ENCODE measurements at regions not wholly inside any gene's neighbourhood (a gene's known extent, or its start where the extent isn't known, plus 50 kb on each side); places are given as distances from the start of the nearest gene placed in this dataset.

DNA sequence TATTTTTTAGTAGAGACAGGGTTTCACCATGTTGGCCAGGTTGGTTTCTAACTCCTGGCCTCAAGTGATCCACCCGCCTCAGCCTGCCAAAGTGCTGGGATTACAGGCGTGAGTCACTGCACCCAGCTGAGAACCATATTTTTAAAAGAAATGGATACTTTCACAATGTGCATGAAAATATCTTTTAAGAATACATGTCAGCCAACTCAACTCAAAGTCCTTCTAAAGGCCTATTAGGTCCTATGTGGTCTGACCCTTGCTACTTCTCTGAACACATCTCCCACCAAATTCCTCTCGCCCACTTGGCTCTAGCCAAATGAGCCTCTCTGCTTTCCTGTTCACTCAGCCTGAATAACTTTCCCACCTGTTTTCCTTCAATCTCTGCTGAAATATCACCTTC, 119.6 kb downstream of the MTX2 start:
- TF ChIP-seq, protein P1, sequence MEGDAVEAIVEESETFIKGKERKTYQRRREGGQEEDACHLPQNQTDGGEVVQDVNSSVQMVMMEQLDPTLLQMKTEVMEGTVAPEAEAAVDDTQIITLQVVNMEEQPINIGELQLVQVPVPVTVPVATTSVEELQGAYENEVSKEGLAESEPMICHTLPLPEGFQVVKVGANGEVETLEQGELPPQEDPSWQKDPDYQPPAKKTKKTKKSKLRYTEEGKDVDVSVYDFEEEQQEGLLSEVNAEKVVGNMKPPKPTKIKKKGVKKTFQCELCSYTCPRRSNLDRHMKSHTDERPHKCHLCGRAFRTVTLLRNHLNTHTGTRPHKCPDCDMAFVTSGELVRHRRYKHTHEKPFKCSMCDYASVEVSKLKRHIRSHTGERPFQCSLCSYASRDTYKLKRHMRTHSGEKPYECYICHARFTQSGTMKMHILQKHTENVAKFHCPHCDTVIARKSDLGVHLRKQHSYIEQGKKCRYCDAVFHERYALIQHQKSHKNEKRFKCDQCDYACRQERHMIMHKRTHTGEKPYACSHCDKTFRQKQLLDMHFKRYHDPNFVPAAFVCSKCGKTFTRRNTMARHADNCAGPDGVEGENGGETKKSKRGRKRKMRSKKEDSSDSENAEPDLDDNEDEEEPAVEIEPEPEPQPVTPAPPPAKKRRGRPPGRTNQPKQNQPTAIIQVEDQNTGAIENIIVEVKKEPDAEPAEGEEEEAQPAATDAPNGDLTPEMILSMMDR (conservative IDR thresholded peaks at IDR 0.05): no peak
- TF ChIP-seq EZH2 (IDR thresholded peaks at IDR 0.05; ENCODE audit: low read depth): no peak

Measured in PC-9 (cell line).